ENCODE measurements at regions not wholly inside any gene's neighbourhood (a gene's known extent, or its start where the extent isn't known, plus 50 kb on each side); places are given as distances from the start of the nearest gene placed in this dataset.

- H3K9me3 ChIP-seq (ENCODE audit: control insufficient read depth, low read depth, low read length): no peaks in the 10 kb centered on the region
- H3K4me2 ChIP-seq (ENCODE audit: control insufficient read depth, extremely low read depth, insufficient read depth, low read depth, low read length): no peak overlapping the region
- FAIRE-seq (no peak), DNase-seq (ENCODE audit: low read depth, low spot score) (no peak)
- H2AFZ ChIP-seq (ENCODE audit: control insufficient read depth, low read length): no peak overlapping the region
- H3K27ac ChIP-seq (ENCODE audit: control insufficient read depth, insufficient read depth, low read length): no peak overlapping the region
- dilution Hi-C loops (cut with MboI; ENCODE audit: extremely low pct_ligation_motif_present, low sequenced_read_pairs): no loop called here
- no peak overlapping the region for H3K9ac ChIP-seq (ENCODE audit: control insufficient read depth, extremely low read depth, insufficient read depth, low read length)
- H3K36me3 ChIP-seq (ENCODE audit: control insufficient read depth in 2 of 2, extremely low read depth in 1 of 2, insufficient read depth in 2 of 2, low read length in 2 of 2): no peaks in the 10 kb centered on the region
- no peaks in the 10 kb centered on the region for H4K20me1 ChIP-seq (ENCODE audit: control insufficient read depth, extremely low read depth, insufficient read depth, low read length)
- no peaks in the 10 kb centered on the region for H3K27me3 ChIP-seq (ENCODE audit: control insufficient read depth, extremely low read depth, insufficient read depth, low read length)
- no peaks in the 10 kb centered on the region for H3K9me1 ChIP-seq (ENCODE audit: control insufficient read depth, extremely low read depth, insufficient read depth, low read length)
- TF ChIP-seq EZH2 (IDR thresholded peaks at IDR 0.05; ENCODE audit: low read length) (no peak), CTCF (optimal IDR thresholded peaks at IDR 0.05 in 1 of 3, IDR thresholded peaks at IDR 0.05 in 1 of 3, conservative IDR thresholded peaks at IDR 0.05 in 1 of 3; ENCODE audit: extremely low read depth in 1 of 3, insufficient read depth in 2 of 3, low read length in 3 of 3) (no peak)
- H3K4me1 ChIP-seq (ENCODE audit: control insufficient read depth, extremely low read depth, insufficient read depth, low read length): peaks cover 15% of the 10 kb centered on the region
- H3K4me3 ChIP-seq (ENCODE audit: control insufficient read depth in 2 of 3, extremely low read depth in 1 of 3, insufficient read depth in 2 of 3, low read depth in 1 of 3, low read length in 3 of 3): no peak overlapping the region
- H3K79me2 ChIP-seq (ENCODE audit: control insufficient read depth, insufficient read depth, low read length): no peaks in the 10 kb centered on the region
Measured at GRCh38 chr10:28982974-28983373, 305.7 kb downstream of the BAMBI start.

GRCh38 chr10:28983799-28984198 is 305.1 kb upstream of the LYZL1 start:
- no peak overlapping the region for H3K4me2 ChIP-seq (ENCODE audit: control insufficient read depth, extremely low read depth, insufficient read depth, low read depth, low read length)
- H3K4me3 ChIP-seq (ENCODE audit: control insufficient read depth in 2 of 3, extremely low read depth in 1 of 3, insufficient read depth in 2 of 3, low read depth in 1 of 3, low read length in 3 of 3): peak overlapping the region in 1 of 3 experiments; percentile 20
- no peaks in the 10 kb centered on the region for H3K27me3 ChIP-seq (ENCODE audit: control insufficient read depth, extremely low read depth, insufficient read depth, low read length)
- no peaks in the 10 kb centered on the region for H4K20me1 ChIP-seq (ENCODE audit: control insufficient read depth, extremely low read depth, insufficient read depth, low read length)
- no peak for FAIRE-seq
- no peak for DNase-seq (ENCODE audit: low read depth, low spot score)
- H2AFZ ChIP-seq (ENCODE audit: control insufficient read depth, low read length): peak overlapping the region; percentile 36
- no peak overlapping the region for H3K27ac ChIP-seq (ENCODE audit: control insufficient read depth, insufficient read depth, low read length)
- no peak for TF ChIP-seq CTCF (optimal IDR thresholded peaks at IDR 0.05 in 1 of 3, IDR thresholded peaks at IDR 0.05 in 1 of 3, conservative IDR thresholded peaks at IDR 0.05 in 1 of 3; ENCODE audit: extremely low read depth in 1 of 3, insufficient read depth in 2 of 3, low read length in 3 of 3)
- no peak for TF ChIP-seq EZH2 (IDR thresholded peaks at IDR 0.05; ENCODE audit: low read length)
- H3K4me1 ChIP-seq (ENCODE audit: control insufficient read depth, extremely low read depth, insufficient read depth, low read length): peaks cover 15% of the 10 kb centered on the region
- no peak overlapping the region for H3K9ac ChIP-seq (ENCODE audit: control insufficient read depth, extremely low read depth, insufficient read depth, low read length)
- no peaks in the 10 kb centered on the region for H3K9me3 ChIP-seq (ENCODE audit: control insufficient read depth, low read depth, low read length)
- no peaks in the 10 kb centered on the region for H3K36me3 ChIP-seq (ENCODE audit: control insufficient read depth in 2 of 2, extremely low read depth in 1 of 2, insufficient read depth in 2 of 2, low read length in 2 of 2)
- H3K9me1 ChIP-seq (ENCODE audit: control insufficient read depth, extremely low read depth, insufficient read depth, low read length): no peaks in the 10 kb centered on the region
- no peaks in the 10 kb centered on the region for H3K79me2 ChIP-seq (ENCODE audit: control insufficient read depth, insufficient read depth, low read length)
- dilution Hi-C loops (cut with MboI; ENCODE audit: extremely low pct_ligation_motif_present, low sequenced_read_pairs): no loop called here
